MCF 10A (cell line): ENCODE measurements at regions not wholly inside any gene's neighbourhood (a gene's known extent, or its start where the extent isn't known, plus 50 kb on each side); places are given as distances from the start of the nearest gene placed in this dataset.
"Not testable (repeated sequence)": the region's sequence is repeated elsewhere in the genome, so short reads cannot be mapped to it uniquely, and the experiment has no call there.

ENCODE experiments used
- BruUV-seq: library from RNA; stranded (reverse); fragments of 400-500 nt; replicated peaks from 2 replicates; lab custom pipeline; 2021; lab: Mats Ljungman, UMichigan
- CTCF ChIA-PET: fragments of 300-600 bp; sonication (Branson Sonifier 250); formaldehyde crosslinking; extraction: SDS; loops from one replicate; lab custom pipeline; 2021; ENCODE audit warnings: antibody characterized with exemption, inconsistent platforms; lab: Yijun Ruan, JAX
- POLR2A ChIA-PET: fragments of 300-600, 350-650 bp; sonication (Branson Sonifier 250); formaldehyde crosslinking; extraction: SDS; loops from one replicate; lab custom pipeline; 2020; ENCODE audit warnings: antibody characterized with exemption, inconsistent platforms; lab: Yijun Ruan, JAX
- DNase-seq: peaks from one replicate; pipeline ENCODE4 v3.0.0-alpha.2; 2018; ENCODE audit not compliant: unreplicated experiment
- H3K27ac Mint-ChIP-seq: one replicate; pipeline ENCODE4 v1.8.0; 2022; ENCODE audit warnings: mild to moderate bottlenecking, low read depth, mixed read lengths; ENCODE audit not compliant: unreplicated experiment
- H3K27me3 Mint-ChIP-seq: one replicate; pipeline ENCODE4 v1.8.0; 2022; ENCODE audit warnings: mixed read lengths; ENCODE audit not compliant: insufficient read depth, unreplicated experiment
- H3K36me3 Mint-ChIP-seq: one replicate; pipeline ENCODE4 v1.8.0; 2022; ENCODE audit warnings: mild to moderate bottlenecking, moderate library complexity, mixed read lengths; ENCODE audit not compliant: insufficient read depth, unreplicated experiment
- H3K4me1 Mint-ChIP-seq: one replicate; pipeline ENCODE4 v1.8.0; 2022; ENCODE audit warnings: mixed read lengths; ENCODE audit not compliant: insufficient read depth, unreplicated experiment
- H3K4me3 Mint-ChIP-seq: one replicate; pipeline ENCODE4 v1.8.0; 2022; ENCODE audit warnings: mild to moderate bottlenecking, moderate library complexity, mixed read lengths; ENCODE audit not compliant: unreplicated experiment
- H3K9me3 Mint-ChIP-seq: one replicate; pipeline ENCODE4 v1.8.0; 2022; ENCODE audit warnings: mixed read lengths; ENCODE audit not compliant: unreplicated experiment
- CTCF ChIP-seq: fragments of 200-600 bp; IDR thresholded peaks from one replicate; pipeline ENCODE4 v1.8.0; 2022; ENCODE audit warnings: antibody characterized with exemption, mild to moderate bottlenecking; ENCODE audit not compliant: unreplicated experiment
- intact Hi-C: fragments of 100-400 bp; cut with micrococcal nuclease; formaldehyde crosslinking; loops from 2 replicates; pipeline ENCODE4 v1.14.1; 2022

- intact Hi-C loops = no loop called here
- Mint-ChIP-seq H3K4me1 (peaks cover 8% of the 10 kb centered on the region), H3K27ac (no peak overlapping the region), H3K9me3 (no peaks in the 10 kb centered on the region), H3K36me3 (no peaks in the 10 kb centered on the region), H3K27me3 (peaks cover 14% of the 10 kb centered on the region), H3K4me3 (no peak overlapping the region)
- TF ChIP-seq CTCF = no peak
- DNase-seq = no peak
- ChIA-PET POLR2A (no interaction called here), CTCF (no interaction called here)
- no TSS peak for BruUV-seq
These were observed 127.5 kb upstream of the ANO1 start for GRCh38 chr11:69950621-69951020.

GRCh38 chr11:69951821-69952220 is 126.3 kb upstream of the ANO1 start:
- Mint-ChIP-seq H3K36me3 (no peaks in the 10 kb centered on the region), H3K4me3 (no peak overlapping the region), H3K27ac (no peak overlapping the region), H3K27me3 (peaks cover 14% of the 10 kb centered on the region), H3K4me1 (peaks cover 13% of the 10 kb centered on the region), H3K9me3 (no peaks in the 10 kb centered on the region)
- TF ChIP-seq CTCF = no peak
- POLR2A ChIA-PET = no interaction called here
- no TSS peak for BruUV-seq
- no peak for DNase-seq
- intact Hi-C loops = no loop called here
- CTCF ChIA-PET = interaction anchor here (0.6 to 0.7 kb wide), 2 partner anchors 41 to 281 kb away, joined by 3 to 4 read pairs; no protein-coding TSS in a partner anchor

GRCh38 chr11:69952229-69952975 is 125.7 kb upstream of the ANO1 start:
- H3K9me3 Mint-ChIP-seq, POLR2A ChIA-PET, BruUV-seq, H3K4me3 Mint-ChIP-seq, H3K27ac Mint-ChIP-seq, intact Hi-C loops, DNase-seq, H3K36me3 Mint-ChIP-seq, CTCF ChIA-PET: not testable (repeated sequence)
- peaks cover 13% of the 10 kb centered on the region for H3K4me1 Mint-ChIP-seq
- H3K27me3 Mint-ChIP-seq = peaks cover 14% of the 10 kb centered on the region

- no peak overlapping the region for H3K27ac Mint-ChIP-seq
- no peaks in the 10 kb centered on the region for H3K9me3 Mint-ChIP-seq
- BruUV-seq = no TSS peak
- no peak for DNase-seq
- ChIA-PET CTCF (interaction anchor here (0.8 kb wide), 1 partner anchor 230 kb away, joined by 4 read pairs; no protein-coding TSS in a partner anchor), POLR2A (no interaction called here)
- no peak overlapping the region for H3K4me3 Mint-ChIP-seq
- H3K4me1 Mint-ChIP-seq = peaks cover 12% of the 10 kb centered on the region
- intact Hi-C loops = no loop called here
- peaks cover 14% of the 10 kb centered on the region for H3K27me3 Mint-ChIP-seq
- H3K36me3 Mint-ChIP-seq = no peaks in the 10 kb centered on the region
- no peak for TF ChIP-seq CTCF
These were observed 124.8 kb upstream of the ANO1 start for GRCh38 chr11:69953356-69953755.
